ENCODE measurements at regions not wholly inside any gene's neighbourhood (a gene's known extent, or its start where the extent isn't known, plus 50 kb on each side); places are given as distances from the start of the nearest gene placed in this dataset.

DNA sequence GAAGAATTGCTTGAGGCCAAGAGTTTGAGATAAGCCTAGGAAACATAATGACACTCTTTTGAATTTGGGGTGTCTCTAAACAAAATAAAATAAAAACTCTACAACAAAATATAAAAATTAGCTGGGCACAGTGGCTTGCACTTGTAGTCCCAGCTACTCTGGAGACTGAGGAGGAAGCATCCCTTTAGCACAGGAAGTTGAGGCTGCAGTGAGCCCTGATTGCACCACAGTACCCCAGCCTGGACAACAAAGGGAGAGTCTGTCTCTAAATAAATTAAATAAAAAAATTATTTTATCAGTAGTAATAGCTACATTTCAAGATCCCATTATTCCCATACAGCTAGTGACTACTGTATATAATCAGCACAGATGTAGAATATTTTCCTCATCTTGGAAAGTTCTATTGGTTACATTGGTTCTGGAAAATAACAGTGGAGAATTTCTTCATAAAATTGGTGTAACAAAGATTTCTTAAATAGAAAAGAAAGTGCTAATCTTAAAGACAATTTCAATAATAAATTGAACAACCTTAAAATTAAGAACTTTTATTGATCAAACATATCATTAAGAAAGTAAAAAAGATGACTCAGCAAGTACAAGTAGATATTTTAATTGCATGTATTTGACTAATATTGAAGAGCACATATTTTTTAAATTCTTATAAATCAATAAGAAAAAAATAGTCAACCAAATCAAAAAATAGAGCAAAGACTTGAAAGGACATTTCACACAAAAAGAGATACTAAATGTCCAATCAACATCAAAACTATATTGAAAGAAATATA, 90.4 kb upstream of the KYNU start:
- H3K4me1 ChIP-seq: no peaks in the 10 kb centered on the region
- no TSS peak for BruUV-seq (replicated peaks)
- intact Hi-C loops (cut with micrococcal nuclease; ENCODE audit: unreplicated experiment): no loop called here
- H3K36me3 ChIP-seq (ENCODE audit: control insufficient read depth, insufficient read depth, low read length): no peaks in the 10 kb centered on the region
- Mint-ChIP-seq H3K27me3 (ENCODE audit: insufficient read depth, unreplicated experiment) (peaks cover 3% of the 10 kb centered on the region), H3K9me3 (ENCODE audit: unreplicated experiment) (no peaks in the 10 kb centered on the region), H3K4me3 (ENCODE audit: unreplicated experiment) (no peak overlapping the region), H3K36me3 (ENCODE audit: insufficient read depth, unreplicated experiment) (no peaks in the 10 kb centered on the region), H3K27ac (ENCODE audit: unreplicated experiment) (no peak overlapping the region), H3K4me1 (ENCODE audit: low read depth, unreplicated experiment) (no peaks in the 10 kb centered on the region)
- no peak overlapping the region for H3K4me3 ChIP-seq (ENCODE audit: low read depth, low read length)
- no peak for DNase-seq
- TF ChIP-seq, protein P1, sequence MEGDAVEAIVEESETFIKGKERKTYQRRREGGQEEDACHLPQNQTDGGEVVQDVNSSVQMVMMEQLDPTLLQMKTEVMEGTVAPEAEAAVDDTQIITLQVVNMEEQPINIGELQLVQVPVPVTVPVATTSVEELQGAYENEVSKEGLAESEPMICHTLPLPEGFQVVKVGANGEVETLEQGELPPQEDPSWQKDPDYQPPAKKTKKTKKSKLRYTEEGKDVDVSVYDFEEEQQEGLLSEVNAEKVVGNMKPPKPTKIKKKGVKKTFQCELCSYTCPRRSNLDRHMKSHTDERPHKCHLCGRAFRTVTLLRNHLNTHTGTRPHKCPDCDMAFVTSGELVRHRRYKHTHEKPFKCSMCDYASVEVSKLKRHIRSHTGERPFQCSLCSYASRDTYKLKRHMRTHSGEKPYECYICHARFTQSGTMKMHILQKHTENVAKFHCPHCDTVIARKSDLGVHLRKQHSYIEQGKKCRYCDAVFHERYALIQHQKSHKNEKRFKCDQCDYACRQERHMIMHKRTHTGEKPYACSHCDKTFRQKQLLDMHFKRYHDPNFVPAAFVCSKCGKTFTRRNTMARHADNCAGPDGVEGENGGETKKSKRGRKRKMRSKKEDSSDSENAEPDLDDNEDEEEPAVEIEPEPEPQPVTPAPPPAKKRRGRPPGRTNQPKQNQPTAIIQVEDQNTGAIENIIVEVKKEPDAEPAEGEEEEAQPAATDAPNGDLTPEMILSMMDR (IDR thresholded peaks at IDR 0.05; ENCODE audit: insufficient read depth in 1 of 2, low read depth in 1 of 2, low read length in 1 of 2, severe bottlenecking in 1 of 2, unreplicated experiment in 1 of 2): no peak
- ChIA-PET CTCF (no interaction called here), POLR2A (no interaction called here)
- H3K27me3 ChIP-seq (replicated peaks; ENCODE audit: control insufficient read depth, insufficient read depth, low read length): no peaks in the 10 kb centered on the region
- H3K9me3 ChIP-seq: no peaks in the 10 kb centered on the region

DNA sequence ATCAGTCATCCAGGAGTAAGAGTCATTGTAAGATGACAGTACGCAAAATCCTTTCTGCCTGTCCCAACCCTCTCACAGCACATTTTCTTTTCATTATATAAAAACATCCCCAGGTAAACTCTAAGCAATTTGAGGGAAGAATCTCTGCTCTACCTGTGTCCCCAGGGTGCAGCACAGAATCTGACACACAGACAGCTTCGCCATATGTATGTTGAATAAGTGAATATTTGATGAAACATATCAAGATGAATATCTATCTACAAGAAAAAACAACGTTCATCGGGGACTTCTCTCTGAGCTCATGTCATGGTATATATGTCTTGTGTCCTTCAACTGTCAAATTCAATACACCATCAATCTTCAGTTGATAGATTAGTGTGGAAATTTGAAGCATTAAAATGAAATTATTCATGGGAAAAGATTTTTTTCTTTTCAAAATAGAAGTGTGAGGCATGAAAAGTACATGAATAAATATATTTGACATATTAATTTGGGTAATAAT, 94.5 kb upstream of the KYNU start:
- POLR2A ChIA-PET: no interaction called here
- BruUV-seq (replicated peaks): no TSS peak
- Histone ChIP-seq H3K9me3 (no peaks in the 10 kb centered on the region), H3K4me3 (ENCODE audit: low read depth, low read length) (no peak overlapping the region), H3K36me3 (ENCODE audit: control insufficient read depth, insufficient read depth, low read length) (no peaks in the 10 kb centered on the region), H3K27me3 (replicated peaks; ENCODE audit: control insufficient read depth, insufficient read depth, low read length) (no peaks in the 10 kb centered on the region), H3K4me1 (no peaks in the 10 kb centered on the region)
- Mint-ChIP-seq H3K4me1 (ENCODE audit: low read depth, unreplicated experiment) (no peaks in the 10 kb centered on the region), H3K27ac (ENCODE audit: unreplicated experiment) (no peak overlapping the region), H3K9me3 (ENCODE audit: unreplicated experiment) (no peaks in the 10 kb centered on the region), H3K27me3 (ENCODE audit: insufficient read depth, unreplicated experiment) (no peaks in the 10 kb centered on the region), H3K4me3 (ENCODE audit: unreplicated experiment) (no peak overlapping the region), H3K36me3 (ENCODE audit: insufficient read depth, unreplicated experiment) (no peaks in the 10 kb centered on the region)
- CTCF ChIA-PET: no interaction called here
- intact Hi-C loops (cut with micrococcal nuclease; ENCODE audit: unreplicated experiment): no loop called here
- DNase-seq: no peak
- TF ChIP-seq, protein P1 (IDR thresholded peaks at IDR 0.05; ENCODE audit: insufficient read depth in 1 of 2, low read depth in 1 of 2, low read length in 1 of 2, severe bottlenecking in 1 of 2, unreplicated experiment in 1 of 2): no peak

DNA sequence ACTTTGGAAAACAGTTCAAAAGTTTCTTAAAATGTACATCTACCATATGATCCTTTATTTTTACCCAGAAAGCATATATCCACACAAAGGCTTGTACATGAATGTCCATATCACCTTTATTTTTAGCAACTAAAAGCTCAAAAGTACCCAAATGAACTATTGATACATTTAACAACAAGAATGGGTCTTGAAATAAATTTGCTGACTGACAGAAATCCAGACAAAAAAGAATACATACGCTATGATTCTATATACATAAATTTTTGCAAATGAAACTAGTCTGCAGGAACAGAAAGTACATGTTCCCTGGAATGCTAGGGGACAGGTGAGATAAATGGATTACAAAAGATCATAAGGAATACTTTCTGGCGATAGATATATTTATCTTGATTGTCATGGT, 96.3 kb upstream of the KYNU start:
- no TSS peak for BruUV-seq (replicated peaks)
- no peaks in the 10 kb centered on the region for H3K4me1 ChIP-seq
- Mint-ChIP-seq H3K4me1 (ENCODE audit: low read depth, unreplicated experiment) (no peaks in the 10 kb centered on the region), H3K9me3 (ENCODE audit: unreplicated experiment) (no peaks in the 10 kb centered on the region), H3K27ac (ENCODE audit: unreplicated experiment) (no peak overlapping the region), H3K36me3 (ENCODE audit: insufficient read depth, unreplicated experiment) (no peaks in the 10 kb centered on the region), H3K27me3 (ENCODE audit: insufficient read depth, unreplicated experiment) (no peaks in the 10 kb centered on the region), H3K4me3 (ENCODE audit: unreplicated experiment) (no peak overlapping the region)
- TF ChIP-seq, protein P1 (IDR thresholded peaks at IDR 0.05; ENCODE audit: insufficient read depth in 1 of 2, low read depth in 1 of 2, low read length in 1 of 2, severe bottlenecking in 1 of 2, unreplicated experiment in 1 of 2): no peak
- intact Hi-C loops (cut with micrococcal nuclease; ENCODE audit: unreplicated experiment): no loop called here
- H3K9me3 ChIP-seq: no peaks in the 10 kb centered on the region
- CTCF ChIA-PET: no interaction called here
- H3K4me3 ChIP-seq (ENCODE audit: low read depth, low read length): no peak overlapping the region
- H3K36me3 ChIP-seq (ENCODE audit: control insufficient read depth, insufficient read depth, low read length): no peaks in the 10 kb centered on the region
- POLR2A ChIA-PET: no interaction called here
- no peak for DNase-seq
- no peaks in the 10 kb centered on the region for H3K27me3 ChIP-seq (replicated peaks; ENCODE audit: control insufficient read depth, insufficient read depth, low read length)

Data from Caco-2 (cell line).